ENCODE measurements at regions not wholly inside any gene's neighbourhood (a gene's known extent, or its start where the extent isn't known, plus 50 kb on each side); places are given as distances from the start of the nearest gene placed in this dataset.

GRCh38 chr17:13212860-13213259, 195.0 kb upstream of the ELAC2 start:
- H3K9me3 ChIP-seq = no peaks in the 10 kb centered on the region
- Mint-ChIP-seq H3K36me3 (ENCODE audit: insufficient read depth, unreplicated experiment) (no peaks in the 10 kb centered on the region), H3K27ac (ENCODE audit: unreplicated experiment) (no peak overlapping the region), H3K4me3 (ENCODE audit: unreplicated experiment) (no peak overlapping the region), H3K4me1 (ENCODE audit: low read depth, unreplicated experiment) (no peaks in the 10 kb centered on the region), H3K9me3 (ENCODE audit: unreplicated experiment) (peaks cover 10% of the 10 kb centered on the region), H3K27me3 (ENCODE audit: insufficient read depth, unreplicated experiment) (no peaks in the 10 kb centered on the region)
- H3K4me1 ChIP-seq = no peaks in the 10 kb centered on the region
- no peak overlapping the region for H3K4me3 ChIP-seq (ENCODE audit: low read depth, low read length)
- TF ChIP-seq CTCF (IDR thresholded peaks at IDR 0.05; ENCODE audit: insufficient read depth in 1 of 2, low read depth in 1 of 2, low read length in 1 of 2, severe bottlenecking in 1 of 2, unreplicated experiment in 1 of 2) = no peak
- no peaks in the 10 kb centered on the region for H3K27me3 ChIP-seq (replicated peaks; ENCODE audit: control insufficient read depth, insufficient read depth, low read length)
- intact Hi-C loops (cut with micrococcal nuclease; ENCODE audit: unreplicated experiment) = no loop called here
- DNase-seq = no peak
- POLR2A ChIA-PET = no interaction called here
- no peaks in the 10 kb centered on the region for H3K36me3 ChIP-seq (ENCODE audit: control insufficient read depth, insufficient read depth, low read length)
- BruUV-seq (replicated peaks) = no TSS peak
- CTCF ChIA-PET = no interaction called here

- H3K27ac Mint-ChIP-seq (ENCODE audit: unreplicated experiment) = no peak overlapping the region
- H3K9me3 Mint-ChIP-seq (ENCODE audit: unreplicated experiment) = peaks cover 10% of the 10 kb centered on the region
- intact Hi-C loops (cut with micrococcal nuclease; ENCODE audit: unreplicated experiment) = no loop called here
Observed at GRCh38 chr17:13209081-13209480, 191.3 kb upstream of the ELAC2 start.

GRCh38 chr17:13204607-13205237, 186.9 kb upstream of the ELAC2 start:
- H3K36me3 Mint-ChIP-seq (ENCODE audit: insufficient read depth, unreplicated experiment) = no peaks in the 10 kb centered on the region
- H3K27me3 Mint-ChIP-seq (ENCODE audit: insufficient read depth, unreplicated experiment) = no peaks in the 10 kb centered on the region
- ChIA-PET POLR2A (no interaction called here), CTCF (no interaction called here)
- TF ChIP-seq CTCF (IDR thresholded peaks at IDR 0.05; ENCODE audit: insufficient read depth in 1 of 2, low read depth in 1 of 2, low read length in 1 of 2, severe bottlenecking in 1 of 2, unreplicated experiment in 1 of 2) = no peak
- intact Hi-C loops (cut with micrococcal nuclease; ENCODE audit: unreplicated experiment) = no loop called here
- Histone ChIP-seq H3K36me3 (ENCODE audit: control insufficient read depth, insufficient read depth, low read length) (no peaks in the 10 kb centered on the region), H3K4me3 (ENCODE audit: low read depth, low read length) (no peak overlapping the region), H3K9me3 (no peaks in the 10 kb centered on the region), H3K4me1 (no peaks in the 10 kb centered on the region), H3K27me3 (replicated peaks; ENCODE audit: control insufficient read depth, insufficient read depth, low read length) (no peaks in the 10 kb centered on the region)
- DNase-seq = peak in 1 of 2 experiments; percentile 27
- no TSS peak for BruUV-seq (replicated peaks)
- H3K4me1 Mint-ChIP-seq (ENCODE audit: low read depth, unreplicated experiment) = peaks cover 10% of the 10 kb centered on the region
- peaks cover 5% of the 10 kb centered on the region for H3K9me3 Mint-ChIP-seq (ENCODE audit: unreplicated experiment)
- H3K4me3 Mint-ChIP-seq (ENCODE audit: unreplicated experiment) = no peak overlapping the region
- no peak overlapping the region for H3K27ac Mint-ChIP-seq (ENCODE audit: unreplicated experiment)

More at GRCh38 chr17:13209081-13209480, 191.3 kb upstream of the ELAC2 start:
- Histone ChIP-seq H3K4me3 (ENCODE audit: low read depth, low read length) (no peak overlapping the region), H3K36me3 (ENCODE audit: control insufficient read depth, insufficient read depth, low read length) (no peaks in the 10 kb centered on the region), H3K27me3 (replicated peaks; ENCODE audit: control insufficient read depth, insufficient read depth, low read length) (no peaks in the 10 kb centered on the region), H3K4me1 (no peaks in the 10 kb centered on the region), H3K9me3 (no peaks in the 10 kb centered on the region)
- TF ChIP-seq CTCF (IDR thresholded peaks at IDR 0.05; ENCODE audit: insufficient read depth in 1 of 2, low read depth in 1 of 2, low read length in 1 of 2, severe bottlenecking in 1 of 2, unreplicated experiment in 1 of 2) = no peak
- ChIA-PET POLR2A (no interaction called here), CTCF (no interaction called here)
- H3K36me3 Mint-ChIP-seq (ENCODE audit: insufficient read depth, unreplicated experiment) = no peaks in the 10 kb centered on the region
- H3K4me3 Mint-ChIP-seq (ENCODE audit: unreplicated experiment) = no peak overlapping the region
- H3K27me3 Mint-ChIP-seq (ENCODE audit: insufficient read depth, unreplicated experiment) = no peaks in the 10 kb centered on the region
- DNase-seq = no peak
- BruUV-seq (replicated peaks) = no TSS peak
- peaks cover 10% of the 10 kb centered on the region for H3K4me1 Mint-ChIP-seq (ENCODE audit: low read depth, unreplicated experiment)
